ENCODE measurements at regions not wholly inside any gene's neighbourhood (a gene's known extent, or its start where the extent isn't known, plus 50 kb on each side); places are given as distances from the start of the nearest gene placed in this dataset.
A peak's percentile ranks its signal among the peaks of the same experiment; 100 is the strongest.

- H3K9me3 ChIP-seq (ENCODE audit: control insufficient read depth, insufficient read depth, low read depth, low read length), result no peaks in the 10 kb centered on the region
- ChIA-PET POLR2A (no interaction called here), CTCF (interaction anchor here (0.6 kb wide), 3 partner anchors 12 to 1547 kb away, joined by 3 to 4 read pairs (median 3); no protein-coding TSS in a partner anchor)
- 0 out of 2 replicates have a peak, but pooled peaks cover 2% of the 10 kb centered on the region for H3K4me1 ChIP-seq (ENCODE audit: control insufficient read depth, insufficient read depth, low read length)
- TF ChIP-seq ZNF366 (tag by site-specific recombination; conservative IDR thresholded peaks at IDR 0.05) (no peak), ZNF488 (tag by site-specific recombination; IDR thresholded peaks at IDR 0.05) (no peak), EGR2 (tag by site-specific recombination; IDR thresholded peaks at IDR 0.05; ENCODE audit: low read depth) (no peak), GLIS1 (tag by site-specific recombination; IDR thresholded peaks at IDR 0.05) (no peak), ZNF600 (tag by site-specific recombination; IDR thresholded peaks at IDR 0.05) (no peak), HOXA7 (CRISPR knock-in tag; IDR thresholded peaks at IDR 0.05; ENCODE audit: borderline replicate concordance) (no peak), ZNF747 (tag by site-specific recombination; IDR thresholded peaks at IDR 0.05) (no peak), ZNF639 (tag by site-specific recombination; IDR thresholded peaks at IDR 0.05) (no peak), ZNF513 (tag by site-specific recombination; IDR thresholded peaks at IDR 0.05) (no peak), ZNF248 (tag by site-specific recombination; IDR thresholded peaks at IDR 0.05) (no peak), ZNF660 (tag by site-specific recombination; IDR thresholded peaks at IDR 0.05) (no peak), ZNF223 (tag by site-specific recombination; IDR thresholded peaks at IDR 0.05) (no peak), ZNF548 (tag by site-specific recombination; IDR thresholded peaks at IDR 0.05) (no peak), ZBTB8A (tag by site-specific recombination; IDR thresholded peaks at IDR 0.05) (no peak), ZBTB17 (tag by site-specific recombination; IDR thresholded peaks at IDR 0.05) (no peak), ZNF26 (tag by site-specific recombination; IDR thresholded peaks at IDR 0.05) (no peak)
- no peak overlapping the region for H3K4me3 ChIP-seq (ENCODE audit: low read depth, low read length)
- H3K36me3 ChIP-seq (ENCODE audit: control insufficient read depth in 2 of 2, insufficient read depth in 1 of 2, low read length in 2 of 2), result no peaks in the 10 kb centered on the region; a peak in 1 of 3 replicates
- no peak overlapping the region for H3K27ac ChIP-seq (ENCODE audit: extremely low read depth, low read depth, low read length)
These were observed 87.3 kb upstream of the ZNF536 start for GRCh38 chr19:30284885-30285284.

- Histone ChIP-seq H3K4me3 (ENCODE audit: low read depth, low read length) (no peak overlapping the region), H3K36me3 (ENCODE audit: control insufficient read depth in 2 of 2, insufficient read depth in 1 of 2, low read length in 2 of 2) (peaks cover 0 to 5% of the 10 kb centered on the region in 2 experiments; a peak in 1 of 3 replicates), H3K27ac (ENCODE audit: extremely low read depth, low read depth, low read length) (no peak overlapping the region), H3K9me3 (ENCODE audit: control insufficient read depth, insufficient read depth, low read depth, low read length) (no peaks in the 10 kb centered on the region), H3K4me1 (ENCODE audit: control insufficient read depth, insufficient read depth, low read length) (0 out of 2 replicates have a peak, but pooled peaks cover 2% of the 10 kb centered on the region)
- CTCF ChIA-PET, result interaction anchor here (1.0 kb wide), 1 partner anchor 10 kb away, joined by 6 read pairs; no protein-coding TSS in a partner anchor
- POLR2A ChIA-PET, result no interaction called here
- no peak for TF ChIP-seq ZNF423 (tag by site-specific recombination; IDR thresholded peaks at IDR 0.05)
- TF ChIP-seq REPIN1 (tag by site-specific recombination; IDR thresholded peaks at IDR 0.05; ENCODE audit: low read depth), result no peak
- TF ChIP-seq ZNF138 (tag by site-specific recombination; IDR thresholded peaks at IDR 0.05; ENCODE audit: borderline replicate concordance), result no peak
- no peak for TF ChIP-seq ZNF274 (IDR thresholded peaks at IDR 0.05; ENCODE audit: low read length)
- TF ChIP-seq ZNF274 (tag by site-specific recombination; IDR thresholded peaks at IDR 0.05; ENCODE audit: borderline replicate concordance), result no peak
- TF ChIP-seq ZNF266 (tag by site-specific recombination; IDR thresholded peaks at IDR 0.05; ENCODE audit: low read depth), result no peak
- TF ChIP-seq ZNF169 (tag by site-specific recombination; IDR thresholded peaks at IDR 0.05), result 0 out of 2 replicates have a peak, but pooled peaks have one; percentile 21
- TF ChIP-seq ZXDB (tag by site-specific recombination; IDR thresholded peaks at IDR 0.05), result no peak
- no peak for TF ChIP-seq ZNF157 (tag by site-specific recombination; IDR thresholded peaks at IDR 0.05)
- no peak for TF ChIP-seq ZNF707 (tag by site-specific recombination; IDR thresholded peaks at IDR 0.05)
- TF ChIP-seq ZNF473 (tag by site-specific recombination; IDR thresholded peaks at IDR 0.05), result no peak
- TF ChIP-seq ZNF426 (tag by site-specific recombination; IDR thresholded peaks at IDR 0.05), result no peak
- no peak for TF ChIP-seq AEBP2 (tag by site-specific recombination; IDR thresholded peaks at IDR 0.05; ENCODE audit: borderline replicate concordance)
- no peak for TF ChIP-seq ZNF585B (tag by site-specific recombination; IDR thresholded peaks at IDR 0.05)
These were observed 85.8 kb upstream of the ZNF536 start for GRCh38 chr19:30286378-30286777.
